ENCODE measurements at regions not wholly inside any gene's neighbourhood (a gene's known extent, or its start where the extent isn't known, plus 50 kb on each side); places are given as distances from the start of the nearest gene placed in this dataset.

DNA sequence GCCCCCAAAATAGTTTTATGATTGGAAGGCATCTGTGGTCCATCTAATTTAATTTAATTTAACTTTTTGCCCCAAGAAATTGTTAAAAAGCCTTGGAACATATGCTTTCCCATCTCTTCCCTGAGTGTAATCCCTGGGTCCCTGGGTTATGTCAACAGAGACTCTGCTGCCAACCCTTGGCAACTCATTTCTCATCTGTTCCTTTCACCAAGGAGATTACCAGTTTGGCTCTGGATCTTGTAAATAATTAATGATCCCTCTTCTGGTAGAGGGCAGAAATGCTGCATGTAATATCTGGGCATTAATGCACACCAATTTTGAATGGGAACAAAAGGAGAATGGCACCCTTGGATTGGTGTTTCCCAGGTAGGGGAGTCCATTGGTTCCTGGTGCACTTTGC, 514.2 kb downstream of the CCSER2 start:
- H3K4me3 Mint-ChIP-seq, result no peak overlapping the region
- Histone ChIP-seq H3K36me3 (ENCODE audit: control insufficient read depth in 2 of 2, extremely low read depth in 1 of 2, insufficient read depth in 1 of 2, low read length in 1 of 2) (no peaks in the 10 kb centered on the region), H3K4me3 (ENCODE audit: control insufficient read depth in 1 of 2, extremely low read depth in 1 of 2, low read length in 1 of 2) (no peak overlapping the region), H3K27ac (ENCODE audit: low read length) (no peak overlapping the region), H3K9me3 (no peaks in the 10 kb centered on the region), H3K27me3 (replicated peaks in 1 of 2; ENCODE audit: control insufficient read depth in 2 of 2, extremely low read depth in 1 of 2, insufficient read depth in 2 of 2, low read length in 1 of 2) (no peaks in the 10 kb centered on the region), H3K4me1 (ENCODE audit: control insufficient read depth in 1 of 2, extremely low read depth in 1 of 2, insufficient read depth in 2 of 2, low read length in 2 of 2) (no peaks in the 10 kb centered on the region)
- DNase-seq, result no peak
- no peak overlapping the region for H3K27ac Mint-ChIP-seq
- no peak for ATAC-seq (replicated peaks in 1 of 4)
- POLR2A ChIA-PET, result no interaction called here
- CTCF ChIA-PET, result no interaction called here
- no peaks in the 10 kb centered on the region for H3K36me3 Mint-ChIP-seq
- no peaks in the 10 kb centered on the region for H3K4me1 Mint-ChIP-seq
- no peaks in the 10 kb centered on the region for H3K9me3 Mint-ChIP-seq
- H3K27me3 Mint-ChIP-seq, result no peaks in the 10 kb centered on the region

DNA sequence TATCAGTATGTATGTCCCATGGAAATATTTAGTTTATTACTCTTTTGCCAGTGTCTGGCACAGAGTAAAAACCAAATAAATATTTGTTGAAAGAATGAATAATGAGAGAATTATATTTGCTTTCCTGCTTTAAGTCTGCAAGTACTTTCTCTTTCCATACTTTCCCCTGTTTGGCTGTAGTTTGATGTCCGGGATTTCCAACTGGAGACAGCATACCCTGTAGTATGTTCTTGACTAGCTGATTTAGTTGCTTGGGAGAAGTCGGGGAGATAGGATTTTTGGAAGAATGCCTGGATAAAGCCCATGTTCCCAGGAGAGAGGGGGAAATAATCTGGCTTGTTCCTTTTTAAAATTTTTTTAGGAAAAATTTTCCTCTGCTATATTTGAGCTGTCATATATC, 516.1 kb downstream of the CCSER2 start:
- WGBS (ENCODE audit: insufficient coverage), result no CpG with 5 or more reads among the region's 2 CpGs
- Mint-ChIP-seq H3K27me3 (no peaks in the 10 kb centered on the region), H3K36me3 (no peaks in the 10 kb centered on the region), H3K4me3 (no peak overlapping the region), H3K9me3 (no peaks in the 10 kb centered on the region), H3K27ac (no peak overlapping the region), H3K4me1 (no peaks in the 10 kb centered on the region)
- ATAC-seq (replicated peaks in 1 of 4) (no peak), DNase-seq (no peak)
- ChIA-PET CTCF (no interaction called here), POLR2A (no interaction called here)
- Histone ChIP-seq H3K27ac (ENCODE audit: low read length) (no peak overlapping the region), H3K4me1 (ENCODE audit: control insufficient read depth in 1 of 2, extremely low read depth in 1 of 2, insufficient read depth in 2 of 2, low read length in 2 of 2) (no peaks in the 10 kb centered on the region), H3K9me3 (no peaks in the 10 kb centered on the region), H3K27me3 (replicated peaks in 1 of 2; ENCODE audit: control insufficient read depth in 2 of 2, extremely low read depth in 1 of 2, insufficient read depth in 2 of 2, low read length in 1 of 2) (no peaks in the 10 kb centered on the region), H3K36me3 (ENCODE audit: control insufficient read depth in 2 of 2, extremely low read depth in 1 of 2, insufficient read depth in 1 of 2, low read length in 1 of 2) (no peaks in the 10 kb centered on the region), H3K4me3 (ENCODE audit: control insufficient read depth in 1 of 2, extremely low read depth in 1 of 2, low read length in 1 of 2) (no peak overlapping the region)

DNA sequence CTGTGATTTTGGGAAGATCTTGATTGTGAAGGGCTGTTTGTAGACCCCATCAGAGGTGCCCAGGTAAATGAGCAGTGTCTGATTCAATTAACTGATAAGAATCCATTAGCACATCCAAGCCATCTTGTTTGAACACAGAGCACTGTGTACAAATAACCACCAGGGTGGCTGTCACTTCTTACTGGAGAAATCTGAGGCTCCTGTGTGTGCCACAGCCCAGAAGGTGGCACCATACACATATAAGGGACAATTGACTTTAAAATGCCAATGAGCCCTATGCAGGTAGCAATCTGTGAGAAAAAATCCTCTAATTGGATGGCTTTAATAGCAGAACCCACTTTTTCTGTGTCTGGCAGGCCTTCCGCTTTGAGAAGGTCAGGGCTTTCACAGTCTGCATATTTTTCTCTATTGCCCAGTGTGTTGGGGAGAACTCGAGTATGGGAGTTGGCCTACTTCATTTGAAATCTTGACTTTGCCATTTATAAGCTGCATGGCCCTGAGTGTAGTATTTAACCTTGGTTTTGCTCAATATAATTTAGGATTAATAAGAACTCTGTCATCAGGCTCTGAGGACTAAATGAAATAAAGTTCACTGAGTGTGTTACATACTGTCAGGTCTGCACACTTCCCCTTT, 517.4 kb downstream of the CCSER2 start:
- no peaks in the 10 kb centered on the region for H3K9me3 ChIP-seq
- Mint-ChIP-seq H3K27me3 (no peaks in the 10 kb centered on the region), H3K27ac (no peak overlapping the region), H3K36me3 (no peaks in the 10 kb centered on the region), H3K4me3 (no peak overlapping the region), H3K4me1 (no peaks in the 10 kb centered on the region), H3K9me3 (no peaks in the 10 kb centered on the region)
- ChIA-PET CTCF (no interaction called here), POLR2A (no interaction called here)
- H3K36me3 ChIP-seq (ENCODE audit: control insufficient read depth in 2 of 2, extremely low read depth in 1 of 2, insufficient read depth in 1 of 2, low read length in 1 of 2), result no peaks in the 10 kb centered on the region
- no peak overlapping the region for H3K27ac ChIP-seq (ENCODE audit: low read length)
- H3K27me3 ChIP-seq (replicated peaks in 1 of 2; ENCODE audit: control insufficient read depth in 2 of 2, extremely low read depth in 1 of 2, insufficient read depth in 2 of 2, low read length in 1 of 2), result no peaks in the 10 kb centered on the region
- no peak overlapping the region for H3K4me3 ChIP-seq (ENCODE audit: control insufficient read depth in 1 of 2, extremely low read depth in 1 of 2, low read length in 1 of 2)
- ATAC-seq (replicated peaks in 1 of 4) (no peak), DNase-seq (no peak)
- no peaks in the 10 kb centered on the region for H3K4me1 ChIP-seq (ENCODE audit: control insufficient read depth in 1 of 2, extremely low read depth in 1 of 2, insufficient read depth in 2 of 2, low read length in 2 of 2)
- 100% methylated on average over 1 of the region's 2 CpGs for WGBS (ENCODE audit: insufficient coverage)

GRCh38 chr10:84846658-84847316, 518.4 kb downstream of the CCSER2 start:
- H3K9me3 ChIP-seq, result no peaks in the 10 kb centered on the region
- no peak overlapping the region for H3K27ac Mint-ChIP-seq
- no peaks in the 10 kb centered on the region for H3K4me1 Mint-ChIP-seq
- POLR2A ChIA-PET, result no interaction called here
- no peak overlapping the region for H3K27ac ChIP-seq (ENCODE audit: low read length)
- no peak for ATAC-seq (replicated peaks in 1 of 4)
- WGBS (ENCODE audit: insufficient coverage), result 17% methylated on average over 1 of the region's 4 CpGs
- H3K27me3 Mint-ChIP-seq, result peaks cover 3% of the 10 kb centered on the region in 2 donors
- DNase-seq, result no peak
- no peaks in the 10 kb centered on the region for H3K36me3 Mint-ChIP-seq
- H3K9me3 Mint-ChIP-seq, result no peaks in the 10 kb centered on the region
- no peak overlapping the region for H3K4me3 ChIP-seq (ENCODE audit: control insufficient read depth in 1 of 2, extremely low read depth in 1 of 2, low read length in 1 of 2)
- CTCF ChIA-PET, result no interaction called here
- no peak overlapping the region for H3K4me3 Mint-ChIP-seq
- no peaks in the 10 kb centered on the region for H3K27me3 ChIP-seq (replicated peaks in 1 of 2; ENCODE audit: control insufficient read depth in 2 of 2, extremely low read depth in 1 of 2, insufficient read depth in 2 of 2, low read length in 1 of 2)
- no peaks in the 10 kb centered on the region for H3K4me1 ChIP-seq (ENCODE audit: control insufficient read depth in 1 of 2, extremely low read depth in 1 of 2, insufficient read depth in 2 of 2, low read length in 2 of 2)
- no peaks in the 10 kb centered on the region for H3K36me3 ChIP-seq (ENCODE audit: control insufficient read depth in 2 of 2, extremely low read depth in 1 of 2, insufficient read depth in 1 of 2, low read length in 1 of 2)

DNA sequence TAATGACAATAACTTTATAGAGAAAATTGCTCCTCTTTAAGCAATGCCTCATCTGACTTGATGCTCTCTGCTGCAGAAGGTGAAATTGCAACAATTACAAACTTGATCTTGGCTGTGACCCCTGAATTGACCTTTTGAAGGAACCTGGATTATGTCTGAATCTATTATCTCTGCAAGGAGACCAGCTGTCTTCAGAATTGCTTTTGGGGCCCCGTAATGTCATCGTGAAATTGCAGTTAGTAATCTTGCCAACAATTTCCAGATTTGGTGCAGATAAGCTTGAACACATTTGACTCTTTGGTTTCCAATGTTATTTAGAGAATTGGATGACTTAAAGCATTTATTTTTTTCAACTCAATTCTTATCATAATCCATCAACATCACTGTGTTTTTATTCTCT, 520.6 kb downstream of the CCSER2 start:
- no peak for ATAC-seq (replicated peaks in 1 of 4)
- Mint-ChIP-seq H3K27me3 (peaks cover 6 to 12% of the 10 kb centered on the region in 2 donors), H3K27ac (no peak overlapping the region), H3K4me1 (no peaks in the 10 kb centered on the region), H3K36me3 (no peaks in the 10 kb centered on the region), H3K9me3 (no peaks in the 10 kb centered on the region), H3K4me3 (no peak overlapping the region)
- no peak overlapping the region for H3K27ac ChIP-seq (ENCODE audit: low read length)
- H3K36me3 ChIP-seq (ENCODE audit: control insufficient read depth in 2 of 2, extremely low read depth in 1 of 2, insufficient read depth in 1 of 2, low read length in 1 of 2), result no peaks in the 10 kb centered on the region
- no peaks in the 10 kb centered on the region for H3K27me3 ChIP-seq (replicated peaks in 1 of 2; ENCODE audit: control insufficient read depth in 2 of 2, extremely low read depth in 1 of 2, insufficient read depth in 2 of 2, low read length in 1 of 2)
- POLR2A ChIA-PET, result no interaction called here
- H3K4me1 ChIP-seq (ENCODE audit: control insufficient read depth in 1 of 2, extremely low read depth in 1 of 2, insufficient read depth in 2 of 2, low read length in 2 of 2), result no peaks in the 10 kb centered on the region
- no peak overlapping the region for H3K4me3 ChIP-seq (ENCODE audit: control insufficient read depth in 1 of 2, extremely low read depth in 1 of 2, low read length in 1 of 2)
- CTCF ChIA-PET, result no interaction called here
- 82% methylated on average over 2 of the region's 2 CpGs for WGBS (ENCODE audit: insufficient coverage)
- H3K9me3 ChIP-seq, result no peaks in the 10 kb centered on the region
- DNase-seq, result no peak

GRCh38 chr10:84850826-84851225, 522.4 kb downstream of the CCSER2 start:
- Mint-ChIP-seq H3K4me1 (no peaks in the 10 kb centered on the region), H3K9me3 (no peaks in the 10 kb centered on the region), H3K4me3 (no peak overlapping the region), H3K27me3 (peaks cover 6 to 12% of the 10 kb centered on the region in 2 donors), H3K36me3 (no peaks in the 10 kb centered on the region), H3K27ac (no peak overlapping the region)
- 82% methylated on average over 5 of the region's 6 CpGs for WGBS (ENCODE audit: insufficient coverage)
- CTCF ChIA-PET, result no interaction called here
- Histone ChIP-seq H3K27me3 (replicated peaks in 1 of 2; ENCODE audit: control insufficient read depth in 2 of 2, extremely low read depth in 1 of 2, insufficient read depth in 2 of 2, low read length in 1 of 2) (no peaks in the 10 kb centered on the region), H3K4me3 (ENCODE audit: control insufficient read depth in 1 of 2, extremely low read depth in 1 of 2, low read length in 1 of 2) (no peak overlapping the region), H3K4me1 (ENCODE audit: control insufficient read depth in 1 of 2, extremely low read depth in 1 of 2, insufficient read depth in 2 of 2, low read length in 2 of 2) (no peaks in the 10 kb centered on the region), H3K36me3 (ENCODE audit: control insufficient read depth in 2 of 2, extremely low read depth in 1 of 2, insufficient read depth in 1 of 2, low read length in 1 of 2) (no peaks in the 10 kb centered on the region), H3K9me3 (no peaks in the 10 kb centered on the region), H3K27ac (ENCODE audit: low read length) (no peak overlapping the region)
- POLR2A ChIA-PET, result no interaction called here
- ATAC-seq (replicated peaks in 1 of 4) (no peak), DNase-seq (no peak)

GRCh38 chr10:84854439-84854838, 526.0 kb downstream of the CCSER2 start:
- Histone ChIP-seq H3K36me3 (ENCODE audit: control insufficient read depth in 2 of 2, extremely low read depth in 1 of 2, insufficient read depth in 1 of 2, low read length in 1 of 2) (no peaks in the 10 kb centered on the region), H3K27me3 (replicated peaks in 1 of 2; ENCODE audit: control insufficient read depth in 2 of 2, extremely low read depth in 1 of 2, insufficient read depth in 2 of 2, low read length in 1 of 2) (no peaks in the 10 kb centered on the region), H3K27ac (ENCODE audit: low read length) (no peak overlapping the region), H3K9me3 (no peaks in the 10 kb centered on the region), H3K4me3 (ENCODE audit: control insufficient read depth in 1 of 2, extremely low read depth in 1 of 2, low read length in 1 of 2) (no peak overlapping the region), H3K4me1 (ENCODE audit: control insufficient read depth in 1 of 2, extremely low read depth in 1 of 2, insufficient read depth in 2 of 2, low read length in 2 of 2) (no peaks in the 10 kb centered on the region)
- WGBS (ENCODE audit: insufficient coverage), result no CpG with 5 or more reads among the region's 3 CpGs
- ATAC-seq (replicated peaks in 1 of 4) (no peak), DNase-seq (no peak)
- Mint-ChIP-seq H3K9me3 (peaks cover 0 to under 1% (median under 1%) of the 10 kb centered on the region in 3 donors), H3K27ac (no peak overlapping the region), H3K27me3 (peaks cover 8 to 12% of the 10 kb centered on the region in 2 donors), H3K4me1 (no peaks in the 10 kb centered on the region), H3K36me3 (no peaks in the 10 kb centered on the region), H3K4me3 (no peak overlapping the region)
- POLR2A ChIA-PET, result interaction anchor here in 1 of 2 donors (0.7 kb wide), 1 partner anchor 21 kb away, joined by 3 read pairs; no protein-coding TSS in a partner anchor
- CTCF ChIA-PET, result no interaction called here
